ENCODE measurements at regions not wholly inside any gene's neighbourhood (a gene's known extent, or its start where the extent isn't known, plus 50 kb on each side); places are given as distances from the start of the nearest gene placed in this dataset.
"Not testable (repeated sequence)": the region's sequence is repeated elsewhere in the genome, so short reads cannot be mapped to it uniquely, and the experiment has no call there.

DNA sequence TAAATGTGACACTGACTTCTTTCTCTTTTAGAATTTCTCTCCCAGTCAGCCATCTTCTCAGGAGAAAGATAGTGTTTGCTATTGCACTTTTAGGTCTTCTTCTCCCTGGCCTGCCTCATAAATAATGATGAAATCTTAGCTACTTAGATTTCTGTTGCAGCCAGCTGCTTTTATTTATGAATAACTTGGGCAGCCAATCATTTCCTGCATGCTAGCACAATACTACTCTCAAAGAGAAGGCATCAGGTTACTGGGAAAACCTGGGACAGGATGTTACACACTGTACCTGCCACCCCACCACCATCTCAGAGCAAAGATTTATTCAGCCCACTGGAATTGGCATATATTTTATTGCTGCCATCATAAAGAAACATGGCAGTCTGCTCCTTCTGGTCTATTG is 266.6 kb downstream of the PRELID2 start:
- DNase-seq (ENCODE audit: low spot score) = no peak

DNA sequence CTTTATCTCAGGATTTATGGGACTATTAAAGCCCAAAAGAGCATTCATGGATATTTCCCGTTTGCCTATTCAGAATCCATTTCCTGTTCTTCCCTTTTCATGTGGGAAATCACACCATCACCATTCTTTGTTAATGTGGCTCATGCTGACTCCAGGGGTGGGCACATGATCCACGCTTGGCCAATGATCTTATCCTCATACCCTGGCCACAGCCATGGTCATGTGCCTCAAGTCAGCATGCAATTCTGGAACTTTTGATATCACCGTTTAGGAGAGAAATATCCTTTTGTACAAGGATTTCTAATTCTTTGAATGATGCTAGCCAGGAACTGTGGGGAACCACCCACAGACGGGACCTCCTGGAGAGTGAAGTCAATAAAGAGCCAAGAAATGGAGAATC is 272.2 kb downstream of the PRELID2 start:
- DNase-seq (ENCODE audit: low spot score) = no peak

DNA sequence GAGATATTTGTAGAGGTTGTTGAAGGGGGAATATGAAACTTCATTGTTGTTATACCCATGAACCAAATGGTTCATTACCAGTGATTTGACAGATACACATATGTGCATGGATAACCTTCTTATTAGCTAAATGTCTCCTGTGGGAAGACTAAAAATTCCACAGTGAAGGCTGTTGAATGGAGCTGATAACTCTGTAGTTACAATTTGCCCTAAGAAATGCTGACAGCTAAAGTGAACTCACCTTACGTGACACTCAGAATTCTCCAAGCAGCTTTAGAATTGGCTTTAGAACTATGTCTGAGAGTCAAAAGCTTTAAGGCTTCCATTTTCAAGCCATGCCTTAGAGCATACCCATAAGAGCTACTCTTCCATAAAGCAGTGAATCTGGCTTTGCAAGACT is 276.9 kb downstream of the PRELID2 start:
- DNase-seq (ENCODE audit: low spot score) = no peak

DNA sequence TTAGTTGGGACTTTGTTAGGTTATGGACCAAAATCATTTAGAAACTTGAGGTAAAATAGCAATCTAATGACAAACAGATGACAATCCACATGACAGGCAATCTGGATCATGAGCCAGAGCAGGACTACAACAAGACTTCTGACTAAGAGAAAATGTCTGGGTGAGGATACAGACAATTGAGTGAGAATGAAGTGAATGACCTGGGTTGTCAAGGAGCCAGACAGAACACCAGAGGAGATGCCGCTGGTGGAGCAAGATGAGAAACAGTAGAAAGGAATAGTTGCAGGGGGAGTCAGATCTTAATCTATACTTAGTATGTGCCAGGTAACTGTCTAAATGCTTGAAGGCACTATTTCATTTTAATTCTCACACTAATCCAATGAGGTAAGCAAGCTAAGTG is 277.8 kb downstream of the PRELID2 start:
- no peak for DNase-seq (ENCODE audit: low spot score)

DNA sequence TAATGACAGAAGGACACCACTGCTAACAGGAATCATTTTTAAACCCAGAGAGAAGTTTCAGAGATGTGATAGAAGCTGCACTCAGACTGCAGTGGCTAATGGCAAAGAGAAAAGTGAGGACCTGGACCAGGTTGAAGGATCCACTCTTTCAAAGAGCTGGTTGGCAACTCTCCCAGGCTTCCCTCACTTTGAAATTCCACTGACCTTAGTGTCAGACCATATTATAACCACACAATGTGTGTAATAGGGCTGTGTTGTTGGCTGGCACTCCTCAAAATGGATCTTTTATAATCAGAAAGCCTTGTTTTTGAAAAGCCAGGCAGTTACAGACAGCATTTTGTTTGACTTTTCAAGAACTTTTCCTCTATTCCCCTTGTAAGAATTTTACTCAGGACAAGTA is 280.7 kb downstream of the PRELID2 start:
- no peak for DNase-seq (ENCODE audit: low spot score)

DNA sequence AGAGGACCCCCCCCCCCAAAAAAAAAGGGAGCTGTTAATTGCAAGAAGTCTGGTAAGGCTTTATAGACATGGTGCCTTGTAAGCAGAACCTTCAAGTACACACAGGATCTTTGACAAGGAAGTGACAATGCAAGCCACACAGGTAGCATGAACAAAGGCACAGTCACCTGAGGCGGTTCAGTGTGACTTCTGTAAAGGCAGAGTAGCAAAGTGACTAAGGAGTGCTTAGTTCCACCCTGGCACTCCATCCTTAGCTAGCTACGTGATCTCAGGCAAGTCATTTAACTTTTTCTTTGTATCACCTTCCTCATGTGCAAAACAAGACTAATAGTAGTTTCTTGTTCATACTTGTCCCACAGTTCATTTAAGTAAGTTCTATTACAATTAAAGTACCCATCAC is 282.0 kb downstream of the PRELID2 start:
- DNase-seq (ENCODE audit: low spot score) = no peak

DNA sequence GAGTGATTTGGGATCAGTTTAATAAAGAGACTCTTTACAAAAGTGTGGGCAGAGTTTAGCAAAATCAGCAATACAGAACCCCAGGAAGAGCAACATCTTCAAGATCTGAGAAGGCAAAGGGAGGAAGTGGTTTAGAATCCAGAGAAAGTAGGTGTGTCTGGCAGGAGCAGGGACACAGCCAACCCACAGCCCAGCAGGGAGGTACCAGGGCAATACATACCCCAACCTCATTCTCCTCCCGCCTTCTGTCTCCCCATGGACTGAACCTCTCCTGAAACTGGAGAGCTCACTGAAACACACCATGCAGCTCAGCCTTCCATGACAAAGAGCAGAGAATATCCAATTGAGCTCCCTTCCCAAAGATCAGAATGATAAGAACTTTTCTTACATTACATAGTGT is 283.4 kb downstream of the PRELID2 start:
- DNase-seq (ENCODE audit: low spot score) = no peak

DNA sequence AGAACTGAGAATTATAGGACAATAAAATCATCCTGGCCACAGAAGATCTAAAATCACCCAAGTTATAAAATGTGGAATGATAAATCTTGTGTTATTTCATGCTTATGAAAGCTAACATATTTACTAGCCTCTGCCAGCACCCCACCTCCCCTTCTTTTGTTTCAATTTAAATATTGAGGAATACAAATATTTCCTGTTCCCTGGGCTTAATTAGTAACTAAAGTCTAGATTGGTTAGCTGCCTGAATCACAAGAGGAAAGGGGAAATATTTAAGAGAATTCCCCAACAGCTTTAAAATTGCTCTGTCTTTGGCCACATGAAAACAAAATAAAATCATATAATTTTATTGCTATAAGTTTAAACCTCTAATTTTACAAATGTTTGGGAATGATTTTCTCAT is 287.0 kb downstream of the PRELID2 start:
- no peak for DNase-seq (ENCODE audit: low spot score)

DNA sequence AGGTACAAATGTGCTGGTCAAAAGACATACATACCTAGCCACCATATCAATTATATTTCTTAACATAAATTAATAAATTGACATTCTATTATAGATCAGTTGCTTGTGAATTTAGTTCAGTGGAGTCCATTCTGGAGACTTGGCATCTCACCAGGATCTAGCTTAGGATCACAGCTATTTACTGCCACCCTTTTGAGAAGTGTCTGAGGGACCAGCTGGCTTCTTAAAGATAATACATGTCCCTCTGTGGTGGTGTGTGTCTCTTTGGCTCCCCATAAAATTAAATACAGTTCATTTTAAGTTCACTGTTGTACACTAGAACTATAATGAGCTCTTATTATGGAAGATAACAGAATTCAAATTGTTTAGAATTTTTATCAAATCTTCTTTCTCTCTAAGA is 290.7 kb downstream of the PRELID2 start:
- DNase-seq (ENCODE audit: low spot score) = no peak

DNA sequence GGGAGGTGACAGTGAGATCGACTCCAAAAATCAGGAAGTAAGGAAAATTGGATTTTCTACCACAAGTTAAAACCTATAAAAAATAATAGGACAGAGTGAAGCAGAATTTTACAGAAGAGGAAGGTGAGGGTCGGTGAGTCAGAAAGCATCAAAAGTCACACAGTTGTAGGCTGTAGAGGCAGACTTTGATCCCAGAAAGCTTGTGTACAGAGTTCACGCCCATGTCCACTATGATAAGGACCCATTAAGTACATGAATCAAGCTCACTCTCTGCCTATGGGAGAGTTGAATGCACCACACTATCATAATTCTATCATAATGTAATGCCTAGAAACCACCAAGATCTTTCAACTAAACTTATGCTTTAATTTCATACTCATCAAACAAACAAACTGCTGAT is 291.2 kb downstream of the PRELID2 start:
- no peak for DNase-seq (ENCODE audit: low spot score)

DNA sequence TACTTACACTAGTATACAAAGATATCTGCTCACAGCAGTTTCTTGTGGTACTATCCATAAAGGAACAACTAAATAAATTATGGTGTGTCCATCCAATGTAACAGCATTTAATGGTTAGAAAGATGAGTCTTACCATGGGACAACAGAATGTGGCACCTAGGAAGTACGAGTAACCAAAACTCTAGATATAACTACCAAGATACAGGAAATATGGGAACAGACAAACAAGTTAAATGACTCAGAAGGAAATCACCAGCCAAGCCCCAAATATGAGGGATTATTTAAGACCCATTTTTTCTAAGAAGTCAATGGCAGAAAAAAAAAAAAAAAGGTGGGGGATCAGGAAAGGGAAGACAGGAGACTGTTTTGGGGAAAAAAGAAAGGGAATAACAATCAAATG is 294.8 kb downstream of the PRELID2 start:
- DNase-seq (ENCODE audit: low spot score) = no peak

DNA sequence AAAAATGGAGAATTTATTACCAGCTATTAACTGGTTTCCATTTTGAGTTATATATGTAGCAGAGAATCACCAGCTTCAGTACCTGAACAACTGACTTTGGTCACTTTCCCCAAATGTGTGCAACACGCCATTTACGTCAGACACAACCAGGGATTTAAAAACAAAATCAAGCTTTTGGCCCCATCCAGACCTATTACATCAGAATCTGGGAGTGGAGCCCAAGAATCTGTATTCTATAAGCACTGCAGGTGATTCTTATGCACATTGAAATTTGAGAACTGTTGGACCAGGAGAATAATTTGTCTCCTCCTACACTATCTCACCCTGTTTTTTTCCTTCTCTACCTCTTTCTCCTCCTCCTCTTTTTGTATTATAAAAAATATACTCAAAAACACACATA is 295.9 kb downstream of the PRELID2 start:
- DNase-seq (ENCODE audit: low spot score) = no peak

DNA sequence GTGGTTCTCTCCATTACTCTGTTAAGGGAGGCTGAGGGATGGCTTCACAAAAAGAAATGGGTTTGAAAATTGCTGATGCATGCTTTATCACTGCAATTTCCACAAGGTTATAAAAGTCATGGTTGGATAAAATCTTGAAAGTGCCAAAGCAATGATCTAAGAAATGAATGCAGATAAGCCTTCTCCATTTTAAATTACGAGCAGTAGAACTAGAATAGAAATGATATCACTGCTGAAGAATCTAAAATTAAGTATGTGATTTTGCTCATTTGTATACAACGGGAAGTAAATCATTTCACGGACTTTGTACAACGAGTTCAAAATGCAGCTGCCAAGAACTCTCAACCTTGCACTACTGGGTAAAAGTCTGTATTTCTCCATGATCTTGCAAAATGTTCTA is 299.0 kb downstream of the PRELID2 start:
- DNase-seq (ENCODE audit: low spot score) = no peak

DNA sequence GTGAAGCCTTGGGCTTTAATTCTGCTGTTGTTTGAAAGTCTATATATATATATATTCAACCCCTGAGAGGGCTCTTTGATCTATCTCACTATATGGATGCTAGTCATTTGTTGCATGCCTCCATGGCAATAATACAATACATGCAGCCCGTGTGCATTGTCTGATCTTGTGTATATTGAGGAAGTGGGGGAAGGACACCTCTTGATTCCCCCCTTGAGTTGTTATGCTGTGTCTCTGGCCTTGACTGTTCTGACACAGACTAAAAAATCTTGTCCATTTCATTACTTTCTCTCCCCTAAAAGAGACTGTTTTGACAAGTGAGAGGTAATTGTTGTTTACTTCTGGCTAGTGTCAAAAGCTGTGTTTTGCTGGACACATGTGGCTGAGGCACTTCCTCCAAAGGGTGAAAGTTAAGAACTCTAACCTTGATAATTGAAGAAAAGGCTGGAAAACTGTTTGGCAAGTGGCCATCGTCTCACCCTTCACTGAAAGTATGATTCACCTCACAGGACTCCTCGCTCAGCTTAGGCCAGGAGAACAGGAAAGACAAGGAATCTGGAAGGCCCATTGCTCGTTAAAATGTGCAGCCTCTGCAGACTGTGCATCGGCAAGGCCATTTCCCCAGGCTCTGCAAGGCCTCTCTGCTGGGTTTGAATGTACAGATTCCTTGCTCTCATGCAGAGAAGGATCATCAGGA is 304.0 kb downstream of the PRELID2 start:
- DNase-seq (ENCODE audit: low spot score) = no peak

DNA sequence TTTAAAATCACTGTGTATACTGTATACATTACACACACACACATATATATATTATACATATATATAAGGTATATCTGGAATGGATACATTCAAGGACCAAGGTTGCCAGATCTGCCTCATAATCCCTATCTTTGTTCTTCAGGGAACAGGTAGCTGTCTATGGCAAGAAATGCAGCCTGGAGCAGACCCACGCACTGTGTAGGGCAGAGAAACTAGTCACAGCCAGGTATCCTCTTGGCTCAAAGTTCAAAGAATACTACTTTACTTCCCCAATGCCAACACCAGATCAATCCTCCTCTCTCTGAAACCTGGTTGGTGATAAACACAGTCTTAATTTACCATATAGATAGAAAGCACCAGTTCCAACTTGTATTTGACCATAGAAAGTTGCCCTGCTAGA is 313.6 kb downstream of the PRELID2 start:
- DNase-seq (ENCODE audit: low spot score) = no peak

DNA sequence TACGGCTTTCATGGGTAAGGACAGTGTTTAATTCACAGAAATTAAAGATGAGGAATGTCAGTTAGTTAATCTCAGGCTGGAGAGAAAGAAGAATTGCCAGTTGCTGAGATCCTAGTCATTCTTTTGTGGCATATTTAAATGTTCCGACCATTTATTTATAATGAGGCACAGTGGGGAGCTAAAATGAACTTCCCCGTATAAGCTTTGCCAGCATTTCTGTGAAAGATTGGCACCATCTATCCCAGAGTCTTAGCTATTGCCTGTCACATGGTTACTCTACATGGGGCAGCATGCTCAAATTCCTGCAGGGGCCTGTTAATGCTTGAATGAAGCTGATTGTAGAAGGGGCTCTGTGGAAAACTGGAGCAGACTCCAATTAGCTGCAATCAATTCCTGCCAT is 314.1 kb downstream of the PRELID2 start:
- DNase-seq (ENCODE audit: low spot score) = no peak

DNA sequence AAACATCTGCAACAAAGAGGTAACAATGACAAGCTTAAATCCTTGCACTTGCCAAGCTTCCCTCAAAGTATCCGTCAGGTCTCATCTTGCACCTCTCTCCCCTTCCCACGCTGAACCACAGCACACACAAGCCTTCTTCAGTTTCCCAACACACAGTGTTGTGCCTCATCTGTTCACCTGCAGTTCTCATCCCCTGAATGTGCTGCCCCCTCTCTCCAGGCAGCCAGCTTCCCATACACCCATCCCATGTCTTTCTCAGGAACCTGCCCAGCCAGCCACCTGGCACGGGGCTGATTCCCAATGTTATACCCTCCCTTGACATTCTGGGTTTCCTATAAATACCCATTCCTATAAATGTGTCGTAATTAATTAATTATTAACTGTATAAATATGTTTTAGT is 314.8 kb downstream of the PRELID2 start:
- DNase-seq (ENCODE audit: low spot score) = no peak

DNA sequence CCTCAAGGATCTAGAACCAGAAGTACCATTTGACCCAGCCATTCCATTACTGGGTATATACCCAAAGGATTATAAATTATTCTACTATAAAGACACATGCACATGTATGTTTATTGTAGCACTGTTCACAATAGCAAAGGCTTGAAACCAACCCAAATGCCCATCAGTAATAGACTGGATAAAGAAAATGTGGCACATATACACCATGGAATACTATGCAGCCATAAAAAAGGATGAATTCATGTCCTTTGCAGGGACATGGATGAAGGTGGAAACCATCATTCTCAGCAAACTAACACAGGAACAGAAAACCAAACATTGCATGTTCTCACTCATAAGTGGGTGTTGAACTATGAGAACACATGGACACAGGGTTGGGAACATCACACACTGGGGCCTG is 317.6 kb downstream of the PRELID2 start:
- not testable (repeated sequence) for DNase-seq (ENCODE audit: low spot score)

DNA sequence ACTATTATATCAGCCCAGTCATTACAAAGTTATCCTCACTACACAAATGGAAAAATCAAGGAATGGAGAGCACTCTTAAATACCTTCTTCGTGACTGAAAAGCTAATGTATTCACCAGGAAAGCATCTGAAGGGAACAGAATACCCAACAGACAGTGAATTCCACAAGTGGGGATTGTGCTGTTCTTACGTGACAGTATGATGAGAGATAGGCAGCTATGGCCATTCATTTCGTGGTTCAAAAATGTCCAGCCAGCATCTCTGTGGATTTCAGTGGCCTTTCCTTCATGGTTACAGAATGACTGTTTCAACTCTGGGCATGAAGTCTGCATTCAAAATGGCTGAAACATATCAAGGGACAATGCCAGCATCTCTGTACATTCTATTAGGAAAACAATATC is 323.8 kb downstream of the PRELID2 start:
- DNase-seq (ENCODE audit: low spot score) = no peak

DNA sequence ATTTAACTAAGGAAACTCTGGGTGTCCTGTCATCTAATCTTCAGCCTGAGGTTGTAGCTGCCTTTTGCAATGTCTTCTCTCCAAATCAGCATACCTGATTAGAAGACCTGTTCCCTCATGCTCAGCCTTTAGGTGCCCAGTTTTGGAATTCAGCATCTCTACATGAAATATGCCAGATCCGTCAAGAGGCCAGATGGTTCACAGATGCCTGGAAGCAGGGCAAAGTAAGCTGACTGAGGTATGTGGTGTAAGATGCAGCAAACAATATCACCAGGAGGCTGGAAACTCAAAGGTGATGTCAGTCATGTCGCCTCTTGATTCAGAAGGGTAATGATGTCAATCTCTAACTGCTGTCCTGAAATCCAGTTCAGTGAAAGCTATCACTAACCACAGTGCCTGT is 324.4 kb downstream of the PRELID2 start:
- DNase-seq (ENCODE audit: low spot score) = no peak

DNA sequence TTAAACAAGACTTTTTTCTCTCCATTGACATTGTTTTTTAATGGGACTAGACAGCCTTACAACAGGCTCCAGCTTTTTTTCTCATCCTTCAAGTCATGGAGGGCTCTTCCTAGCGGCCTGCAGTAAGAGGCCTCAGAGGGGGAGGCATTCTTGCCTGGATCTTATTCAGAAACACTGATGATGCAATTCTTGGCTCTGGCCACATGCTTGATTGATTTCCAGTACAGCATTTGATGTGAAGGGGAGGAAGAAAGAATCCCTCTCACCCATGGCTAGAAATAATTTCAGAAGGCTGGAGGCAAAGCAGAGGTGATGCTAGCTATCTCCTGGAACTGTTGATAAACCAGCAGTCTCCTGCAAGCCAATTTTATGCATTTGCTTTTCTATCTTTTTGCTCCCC is 324.8 kb downstream of the PRELID2 start:
- DNase-seq (ENCODE audit: low spot score) = no peak

DNA sequence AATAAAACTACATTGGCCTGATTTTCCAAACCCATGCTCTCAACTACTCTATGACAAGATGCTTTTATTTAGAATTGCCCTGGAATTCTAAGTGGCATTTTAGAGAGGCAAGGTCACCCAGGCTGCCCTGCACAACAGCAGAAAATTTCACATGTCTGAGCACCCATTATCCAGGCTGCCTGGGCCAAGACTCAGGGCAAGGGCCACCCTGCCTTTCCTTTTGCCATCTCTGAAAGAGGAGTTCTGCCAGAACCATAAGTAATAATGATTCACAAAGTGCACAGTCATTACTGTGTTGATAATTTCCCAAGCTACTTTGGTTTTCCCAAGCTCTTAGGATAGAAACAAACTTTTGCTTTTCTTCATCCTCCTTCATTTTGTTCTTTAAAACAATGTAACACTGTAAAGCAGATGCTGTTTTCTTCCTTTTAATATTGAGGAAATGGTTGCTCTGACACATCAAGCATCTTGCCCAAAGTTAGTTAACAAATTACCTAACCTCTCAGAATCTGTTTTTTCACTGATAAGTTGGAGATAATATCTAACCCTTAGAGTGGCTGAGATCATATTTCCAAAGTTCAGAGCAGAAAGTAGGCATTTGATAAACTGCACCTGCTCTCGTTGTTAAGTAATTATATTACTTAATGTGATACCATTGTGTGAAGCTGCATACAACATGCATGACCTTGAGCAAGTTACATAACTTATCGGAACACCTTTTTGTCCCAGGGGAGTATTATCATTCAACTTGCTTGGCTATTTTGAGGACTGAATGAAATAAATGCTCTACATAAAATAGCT is 325.6 kb downstream of the PRELID2 start:
- no peak for DNase-seq (ENCODE audit: low spot score)

DNA sequence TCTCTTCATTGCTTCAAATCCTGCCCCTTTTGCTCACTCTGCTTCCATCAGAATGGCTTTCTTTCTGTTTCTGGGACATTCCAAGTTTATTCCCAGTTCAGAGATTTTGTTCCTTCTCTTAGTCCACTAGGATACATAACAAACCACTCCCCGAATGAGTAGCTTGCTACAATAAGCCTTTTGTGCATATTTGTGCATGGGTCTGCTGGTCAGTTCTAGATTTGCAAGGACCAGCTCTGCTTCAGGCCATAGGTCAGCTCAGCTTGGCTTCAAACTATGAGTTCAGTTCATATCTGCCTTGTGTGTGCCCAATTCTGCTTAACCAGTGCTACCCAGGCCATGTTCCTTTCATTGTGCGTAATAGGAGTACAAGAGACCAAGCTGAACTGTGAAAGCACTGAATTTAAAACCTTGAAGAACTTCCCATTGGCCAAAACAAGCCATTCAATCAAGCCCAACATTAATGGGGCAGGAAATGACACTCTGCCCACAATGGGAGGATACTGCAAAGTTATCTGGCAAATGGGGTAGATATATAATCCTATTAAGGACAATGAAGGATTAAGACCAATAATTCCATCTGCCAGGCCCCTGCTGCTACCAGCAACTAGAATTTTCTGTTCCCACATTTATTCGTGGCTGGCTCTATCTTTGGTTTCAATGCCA is 328.8 kb downstream of the PRELID2 start:
- no peak for DNase-seq (ENCODE audit: low spot score)

Data from RKO (cell line).